DLD1 (cell line): ENCODE measurements at regions not wholly inside any gene's neighbourhood (a gene's known extent, or its start where the extent isn't known, plus 50 kb on each side); places are given as distances from the start of the nearest gene placed in this dataset.
"Not testable (repeated sequence)": the region's sequence is repeated elsewhere in the genome, so short reads cannot be mapped to it uniquely, and the experiment has no call there.

Source experiments
- in situ Hi-C: cut with HindIII; loops from 2 replicates; pipeline ENCODE4 v1.10.0; 2017; ENCODE audit warnings: low sequenced_read_pairs

DNA sequence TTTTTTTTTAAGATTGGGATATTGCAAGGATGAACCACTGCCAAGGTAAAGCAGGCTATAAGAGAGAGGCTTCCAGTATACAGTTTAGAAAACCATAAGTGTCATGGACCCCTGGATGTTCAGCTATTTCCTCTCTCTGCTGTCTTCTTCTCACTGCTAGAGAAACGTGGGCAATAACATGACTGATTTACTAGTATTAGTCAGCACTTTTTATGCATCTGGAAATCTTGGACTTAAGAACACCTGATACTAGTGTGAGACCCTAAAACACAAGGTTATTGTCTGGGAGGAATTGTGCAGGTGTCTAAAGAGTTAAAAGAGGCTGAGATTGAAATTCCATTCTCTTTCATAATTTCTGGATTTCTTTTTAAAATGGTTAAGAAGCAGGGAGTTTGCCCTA, 460.6 kb upstream of the MCTP2 start:
- in situ Hi-C loops = no loop called here

- in situ Hi-C loops = no loop called here
Observed at GRCh38 chr15:93762036-93762435, 469.3 kb upstream of the MCTP2 start.

GRCh38 chr15:93759629-93760028, 471.7 kb upstream of the MCTP2 start:
- in situ Hi-C loops = no loop called here

- in situ Hi-C loops = no loop called here
Observed at GRCh38 chr15:93758824-93759223, 472.5 kb upstream of the MCTP2 start.

- in situ Hi-C loops = no loop called here
Observed at GRCh38 chr15:93748710-93749109, 482.7 kb upstream of the MCTP2 start.

DNA sequence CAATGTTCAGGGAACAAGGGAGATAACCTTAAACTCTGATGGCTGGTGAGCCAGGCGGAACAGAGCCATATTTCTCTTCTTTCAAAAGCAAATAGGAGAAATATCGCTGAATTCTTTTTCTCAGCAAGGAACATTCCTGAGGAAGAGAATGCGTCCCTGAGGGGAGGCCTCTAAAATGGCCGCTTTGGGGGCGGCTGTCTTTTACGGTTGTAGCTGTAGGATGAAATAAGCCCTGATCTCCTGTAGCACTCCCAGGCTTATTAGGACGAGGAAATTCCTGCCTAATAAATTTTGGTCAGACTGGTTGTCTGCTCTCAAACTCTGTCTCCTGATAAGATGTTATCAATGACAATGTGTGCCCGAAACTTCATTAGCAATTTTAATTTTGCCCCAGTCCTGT, 496.4 kb upstream of the MCTP2 start:
- in situ Hi-C loops = not testable (repeated sequence)

DNA sequence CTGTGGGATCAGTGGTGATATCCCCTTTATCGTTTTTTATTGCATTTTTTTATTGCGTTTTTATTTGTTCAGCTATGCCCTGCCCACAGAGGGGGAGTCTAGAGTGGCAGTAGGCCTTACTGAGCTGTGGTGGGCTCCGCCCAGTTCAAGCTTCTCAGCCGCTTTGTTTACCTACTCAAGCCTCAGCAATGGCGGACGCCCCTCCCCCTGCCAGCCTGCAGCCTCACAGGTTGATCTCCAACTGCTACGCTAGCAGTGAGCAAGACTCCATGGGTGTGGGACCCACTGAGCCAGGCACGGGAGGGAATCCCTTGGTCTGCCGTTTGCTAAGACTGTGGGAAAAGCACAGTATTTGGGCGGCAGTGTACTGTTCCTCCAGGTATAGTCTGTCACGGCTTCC, 500.6 kb upstream of the MCTP2 start:
- in situ Hi-C loops = no loop called here

GRCh38 chr15:93722165-93722564, 509.2 kb upstream of the MCTP2 start:
- in situ Hi-C loops = no loop called here

- in situ Hi-C loops = no loop called here
Observed at GRCh38 chr15:93720607-93721006, 510.8 kb upstream of the MCTP2 start.

- in situ Hi-C loops = no loop called here
Observed at GRCh38 chr15:93719921-93720351, 511.4 kb upstream of the MCTP2 start.

- in situ Hi-C loops = no loop called here
Observed at GRCh38 chr15:93716615-93717231, 514.6 kb upstream of the MCTP2 start.

GRCh38 chr15:93709708-93710107, 521.7 kb upstream of the MCTP2 start:
- in situ Hi-C loops = no loop called here

- in situ Hi-C loops = no loop called here
Observed at GRCh38 chr15:93708724-93709445, 522.5 kb upstream of the MCTP2 start.

GRCh38 chr15:93707751-93708150, 523.6 kb upstream of the MCTP2 start:
- in situ Hi-C loops = no loop called here

DNA sequence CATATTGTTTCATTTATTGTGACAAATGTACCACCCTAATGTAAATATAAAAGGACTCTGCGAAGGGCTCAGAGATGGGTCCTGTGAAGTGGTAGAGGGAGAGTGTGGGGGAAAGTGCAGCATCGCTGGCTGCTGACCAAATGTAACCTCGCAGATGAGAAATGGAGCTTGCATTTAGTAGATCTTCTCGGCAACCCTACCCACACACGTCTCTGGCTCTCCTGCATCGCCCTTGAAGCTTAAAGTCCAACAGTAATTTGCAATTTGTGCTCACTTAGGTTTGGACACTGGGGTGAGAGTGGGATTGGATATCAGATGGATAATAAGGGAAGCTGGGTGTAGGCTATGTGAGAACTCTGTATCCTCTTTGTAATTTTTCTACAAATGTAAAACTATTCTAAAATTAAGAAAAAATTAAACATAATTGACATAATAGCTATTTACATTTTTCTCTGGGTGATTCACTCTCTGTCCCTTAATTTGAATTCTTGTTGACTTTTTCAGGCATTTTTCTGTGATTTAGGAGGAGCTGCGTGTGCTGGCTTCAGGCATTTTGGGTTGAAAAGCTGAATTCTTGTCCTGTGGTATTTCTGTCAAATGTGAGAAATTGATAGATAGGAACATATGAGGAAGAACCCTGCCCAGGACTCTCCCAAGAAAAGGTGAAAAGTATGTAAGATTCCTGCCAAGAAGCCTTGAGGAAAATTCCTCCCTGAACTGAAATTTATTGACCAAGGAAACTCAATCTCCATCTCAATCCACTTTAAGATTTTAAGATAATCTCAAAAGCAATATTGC, 524.7 kb upstream of the MCTP2 start:
- in situ Hi-C loops = no loop called here

DNA sequence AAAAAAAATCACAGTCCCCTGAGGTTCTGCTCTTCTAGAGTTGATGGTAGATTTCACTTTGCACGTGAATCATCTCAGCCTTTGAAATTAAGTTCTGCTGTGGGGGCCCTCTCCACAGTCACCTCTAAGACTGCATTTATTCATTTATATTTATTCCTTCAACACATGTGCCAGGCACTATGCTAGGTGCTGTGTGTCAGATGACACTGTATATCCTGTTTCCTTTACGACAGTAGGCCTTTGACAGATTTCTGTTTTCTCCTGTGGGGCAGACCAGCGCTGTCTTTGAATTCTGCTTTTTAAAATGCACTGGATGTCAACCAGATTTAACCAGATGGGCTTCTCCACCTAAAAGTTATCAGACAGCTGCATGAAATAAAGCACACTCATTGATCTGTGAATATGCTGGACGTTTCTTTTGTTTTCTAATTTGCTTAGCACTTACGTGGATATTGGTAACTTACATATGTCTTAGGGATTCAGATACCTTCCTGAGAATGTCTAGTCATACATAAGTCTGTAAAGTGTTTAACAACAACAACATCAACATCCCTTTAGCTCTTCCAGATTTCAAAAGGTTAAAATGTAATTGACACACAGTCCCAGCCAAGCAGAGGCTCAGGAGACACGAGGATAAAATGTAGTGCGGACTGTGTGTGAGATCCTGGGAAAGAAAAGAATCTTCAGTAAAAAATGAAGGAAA, 525.5 kb upstream of the MCTP2 start:
- in situ Hi-C loops = no loop called here

DNA sequence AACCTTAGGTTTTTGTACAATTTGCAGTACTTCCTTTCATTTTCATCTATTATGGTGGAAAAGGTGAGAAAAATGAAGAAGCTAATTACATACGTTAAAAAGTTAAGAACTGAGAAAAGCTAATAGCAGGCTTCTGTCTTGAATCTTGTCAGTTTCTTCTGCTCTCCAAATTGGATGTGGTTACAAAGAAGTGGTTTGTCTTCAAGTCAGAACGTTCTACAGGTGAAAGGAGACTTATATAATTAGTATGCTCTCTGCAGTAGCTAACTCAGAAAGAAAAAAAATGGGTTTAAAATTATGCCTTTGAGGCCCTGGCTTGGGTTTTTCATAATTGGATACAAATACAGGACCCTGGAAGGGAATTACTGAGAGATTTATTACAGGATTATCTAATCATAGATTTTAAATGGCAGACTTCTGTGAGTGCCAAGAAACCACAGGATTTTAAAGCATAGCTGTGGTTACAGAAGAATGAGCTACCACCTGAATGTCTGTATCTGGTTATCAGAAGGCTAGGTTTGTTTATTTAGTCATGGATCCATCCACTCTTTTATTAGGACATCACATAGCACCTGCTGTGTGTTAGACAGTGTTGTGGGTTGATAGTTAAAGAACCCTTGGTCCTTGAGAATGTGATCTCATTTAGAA, 528.1 kb upstream of the MCTP2 start:
- in situ Hi-C loops = no loop called here

- in situ Hi-C loops = no loop called here
Observed at GRCh38 chr15:93700051-93700450, 531.3 kb upstream of the MCTP2 start.

GRCh38 chr15:93694033-93694432, 537.3 kb upstream of the MCTP2 start:
- in situ Hi-C loops = no loop called here

DNA sequence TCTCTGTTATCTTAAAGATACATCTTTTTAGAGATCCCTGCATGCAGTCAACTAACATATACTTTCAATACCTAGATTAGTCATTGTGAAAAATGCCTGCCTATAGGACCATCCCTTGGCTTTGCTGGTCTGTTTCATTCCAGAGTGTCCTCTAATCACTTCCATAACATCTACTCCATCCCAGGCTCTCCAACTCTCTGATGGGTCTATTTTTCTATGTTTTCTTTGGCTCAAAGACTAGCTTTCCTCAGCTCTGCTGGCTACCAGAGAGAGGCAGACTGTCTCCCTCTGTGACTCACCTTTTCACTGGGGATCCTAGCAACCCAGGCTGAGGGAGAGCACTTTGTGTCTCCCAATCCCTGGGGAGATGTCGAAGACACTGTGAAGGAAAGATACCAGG, 547.7 kb upstream of the MCTP2 start:
- in situ Hi-C loops = no loop called here
